Stimulated activated naive CD8-positive, alpha-beta T cell treated with anti-CD3 and anti-CD28 coated beads, Interleukin-15, Interleukin-2, amounts not matched to agents 100 ng/mL and 50 ng/mL, for 24 hours (primary cell): ENCODE measurements at regions not wholly inside any gene's neighbourhood (a gene's known extent, or its start where the extent isn't known, plus 50 kb on each side); places are given as distances from the start of the nearest gene placed in this dataset.
"Not testable (repeated sequence)": the region's sequence is repeated elsewhere in the genome, so short reads cannot be mapped to it uniquely, and the experiment has no call there.

Experiments used
- H3K27ac Mint-ChIP-seq: one replicate; pipeline ENCODE4 v1.8.0; 2021; ENCODE audit warnings: mild to moderate bottlenecking, mixed read lengths
- H3K27me3 Mint-ChIP-seq: one replicate; pipeline ENCODE4 v1.8.0; 2021; ENCODE audit warnings: mixed read lengths
- H3K36me3 Mint-ChIP-seq: one replicate; pipeline ENCODE4 v1.8.0; 2021; ENCODE audit warnings: low read depth, mixed read lengths
- H3K4me1 Mint-ChIP-seq: one replicate; pipeline ENCODE4 v1.8.0; 2021; ENCODE audit warnings: low read depth, mixed read lengths
- H3K4me3 Mint-ChIP-seq: one replicate; pipeline ENCODE4 v1.8.0; 2021; ENCODE audit warnings: mild to moderate bottlenecking, mixed read lengths
- H3K9me3 Mint-ChIP-seq: one replicate; pipeline ENCODE4 v1.8.0; 2021; ENCODE audit warnings: mixed read lengths

DNA sequence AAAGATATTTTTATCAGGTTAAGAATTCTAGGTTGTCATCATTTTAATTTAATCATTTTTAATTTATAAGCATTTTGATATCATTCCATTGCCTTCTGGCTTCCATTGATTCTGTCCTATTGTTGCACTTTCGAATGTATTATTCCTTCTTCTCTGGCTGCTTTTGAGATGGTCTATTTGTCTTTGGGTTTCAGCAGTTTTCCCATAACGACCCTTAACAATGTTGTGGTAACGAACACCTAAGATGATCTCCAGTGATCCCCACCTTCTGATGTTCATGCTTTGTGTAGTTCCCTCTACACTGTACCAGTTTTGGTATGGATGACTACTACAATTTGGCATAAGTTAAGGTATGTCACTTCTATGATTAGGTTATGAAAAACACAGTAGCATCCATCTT lies 59.9 kb downstream of the MINAR1 start:
- Mint-ChIP-seq H3K36me3 (no peaks in the 10 kb centered on the region), H3K27me3 (peaks cover 22% of the 10 kb centered on the region), H3K27ac (no peak overlapping the region), H3K4me1 (no peaks in the 10 kb centered on the region), H3K4me3 (no peak overlapping the region), H3K9me3 (no peaks in the 10 kb centered on the region)

GRCh38 chr15:79494384-79494909 lies 62.3 kb downstream of the MINAR1 start:
- H3K4me1 Mint-ChIP-seq = no peaks in the 10 kb centered on the region
- no peak overlapping the region for H3K4me3 Mint-ChIP-seq
- H3K9me3 Mint-ChIP-seq = no peaks in the 10 kb centered on the region
- H3K27ac Mint-ChIP-seq = no peak overlapping the region
- H3K27me3 Mint-ChIP-seq = peaks cover 29% of the 10 kb centered on the region
- H3K36me3 Mint-ChIP-seq = no peaks in the 10 kb centered on the region

DNA sequence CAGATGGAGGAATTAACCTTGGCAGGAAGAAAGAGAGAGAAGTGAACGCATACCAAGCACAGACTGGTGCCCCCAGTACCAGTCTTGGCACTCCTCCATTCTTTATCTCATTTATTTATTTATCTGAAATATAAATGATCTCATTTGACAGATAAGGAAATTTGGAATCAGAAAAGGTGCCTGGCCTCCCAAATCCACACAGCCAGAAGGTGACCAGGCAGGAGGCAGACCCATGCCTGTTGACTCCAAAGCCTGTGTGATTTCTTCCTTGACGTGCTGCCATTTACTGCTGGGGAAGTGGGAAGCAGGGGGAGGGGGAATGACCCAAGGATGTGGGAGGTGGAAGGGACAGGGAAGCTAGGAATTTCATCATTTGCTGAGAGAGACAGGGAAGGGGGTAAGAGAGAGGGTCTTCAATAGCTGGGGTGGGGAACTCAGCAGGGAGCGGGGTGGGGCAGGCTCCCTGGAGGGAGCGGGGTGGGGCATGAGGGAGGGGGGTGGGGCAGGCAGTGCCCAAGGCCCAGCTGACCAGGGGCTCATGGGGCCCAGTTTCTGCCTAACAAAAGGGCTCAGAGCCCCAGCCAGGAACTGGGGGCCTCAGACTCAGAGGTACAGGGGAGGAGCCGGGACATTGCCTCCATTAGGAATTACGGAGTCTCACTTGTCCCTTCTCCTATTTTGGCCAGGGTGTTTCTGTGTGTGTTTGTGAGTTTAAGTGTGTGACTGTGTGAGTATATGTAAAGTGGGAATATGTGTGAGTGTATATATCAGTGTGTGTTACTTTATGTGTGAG lies 63.0 kb downstream of the MINAR1 start:
- Mint-ChIP-seq H3K9me3 (no peaks in the 10 kb centered on the region), H3K4me3 (no peak overlapping the region), H3K27me3 (peaks cover 29% of the 10 kb centered on the region), H3K4me1 (no peaks in the 10 kb centered on the region), H3K36me3 (no peaks in the 10 kb centered on the region), H3K27ac (no peak overlapping the region)

- H3K9me3 Mint-ChIP-seq = no peaks in the 10 kb centered on the region
- peaks cover 29% of the 10 kb centered on the region for H3K27me3 Mint-ChIP-seq
- H3K4me1 Mint-ChIP-seq = no peaks in the 10 kb centered on the region
- no peak overlapping the region for H3K4me3 Mint-ChIP-seq
- no peak overlapping the region for H3K27ac Mint-ChIP-seq
- H3K36me3 Mint-ChIP-seq = no peaks in the 10 kb centered on the region
Measured at GRCh38 chr15:79495775-79496174, 63.6 kb downstream of the MINAR1 start.

DNA sequence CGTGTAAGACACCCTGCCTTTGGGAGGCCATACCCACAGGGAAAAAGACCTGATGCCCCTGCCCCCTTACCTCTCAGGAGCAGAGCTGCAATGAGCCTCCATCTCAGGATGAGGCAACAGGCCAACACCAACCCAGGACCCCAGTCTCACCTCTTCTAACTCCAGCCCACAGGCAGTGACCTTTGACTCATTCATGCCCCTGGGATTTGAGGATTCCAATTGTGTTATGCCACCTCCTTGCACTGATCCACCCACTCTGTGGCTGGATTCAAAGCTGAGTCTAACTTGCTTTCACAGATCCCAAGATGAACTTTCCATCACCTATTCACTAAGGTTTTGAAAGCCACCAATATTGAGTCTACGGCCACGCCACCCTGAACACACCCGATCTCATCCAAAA lies 64.7 kb downstream of the MINAR1 start:
- Mint-ChIP-seq H3K27ac (no peak overlapping the region), H3K36me3 (no peaks in the 10 kb centered on the region), H3K27me3 (peaks cover 28% of the 10 kb centered on the region), H3K4me1 (no peaks in the 10 kb centered on the region), H3K4me3 (no peak overlapping the region), H3K9me3 (no peaks in the 10 kb centered on the region)

GRCh38 chr15:79501086-79501485 lies 69.0 kb downstream of the MINAR1 start:
- Mint-ChIP-seq H3K9me3 (no peaks in the 10 kb centered on the region), H3K27ac (no peak overlapping the region)

GRCh38 chr15:79505956-79506355 lies 73.8 kb downstream of the MINAR1 start:
- Mint-ChIP-seq H3K4me1 (no peaks in the 10 kb centered on the region), H3K27ac (no peak overlapping the region), H3K36me3 (no peaks in the 10 kb centered on the region), H3K27me3 (no peaks in the 10 kb centered on the region), H3K4me3 (no peak overlapping the region), H3K9me3 (no peaks in the 10 kb centered on the region)

More at GRCh38 chr15:79501086-79501485, 69.0 kb downstream of the MINAR1 start:
- H3K36me3 Mint-ChIP-seq = no peaks in the 10 kb centered on the region
- H3K27me3 Mint-ChIP-seq = peaks cover 9% of the 10 kb centered on the region
- H3K4me3 Mint-ChIP-seq = no peak overlapping the region
- no peaks in the 10 kb centered on the region for H3K4me1 Mint-ChIP-seq

GRCh38 chr15:79512844-79513243 lies 80.7 kb downstream of the MINAR1 start:
- H3K9me3 Mint-ChIP-seq, H3K4me1 Mint-ChIP-seq, H3K27ac Mint-ChIP-seq, H3K36me3 Mint-ChIP-seq, H3K27me3 Mint-ChIP-seq, H3K4me3 Mint-ChIP-seq: not testable (repeated sequence)

DNA sequence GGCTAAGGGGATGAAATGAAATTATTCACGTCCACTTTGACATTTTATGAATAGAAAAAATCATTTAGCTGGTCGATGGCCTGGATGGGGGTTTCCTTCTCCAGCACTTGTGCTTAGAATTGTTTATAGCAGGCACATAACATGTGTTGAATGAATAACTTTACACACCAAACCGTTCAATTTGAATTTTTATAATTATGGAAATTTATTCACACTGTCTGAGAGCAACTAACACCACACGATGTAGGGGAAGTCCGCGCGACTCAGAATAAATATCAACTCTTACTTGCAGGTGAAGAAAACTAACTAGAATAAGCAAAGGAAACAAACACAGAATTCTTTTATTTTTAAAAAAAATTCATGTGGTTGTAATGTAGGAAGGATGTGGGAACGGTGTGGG lies 81.3 kb downstream of the MINAR1 start:
- no peak overlapping the region for H3K4me3 Mint-ChIP-seq
- H3K9me3 Mint-ChIP-seq = no peaks in the 10 kb centered on the region
- H3K4me1 Mint-ChIP-seq = no peaks in the 10 kb centered on the region
- peaks cover 4% of the 10 kb centered on the region for H3K27me3 Mint-ChIP-seq
- H3K36me3 Mint-ChIP-seq = no peaks in the 10 kb centered on the region
- no peak overlapping the region for H3K27ac Mint-ChIP-seq

- H3K4me3 Mint-ChIP-seq = no peak overlapping the region
- no peak overlapping the region for H3K27ac Mint-ChIP-seq
- H3K27me3 Mint-ChIP-seq = peaks cover 4% of the 10 kb centered on the region
- H3K36me3 Mint-ChIP-seq = no peaks in the 10 kb centered on the region
- H3K9me3 Mint-ChIP-seq = no peaks in the 10 kb centered on the region
- no peaks in the 10 kb centered on the region for H3K4me1 Mint-ChIP-seq
Measured at GRCh38 chr15:79513940-79514339, 81.8 kb downstream of the MINAR1 start.

GRCh38 chr15:79515300-79516027 lies 83.3 kb downstream of the MINAR1 start:
- Mint-ChIP-seq H3K27me3 (peaks cover 4% of the 10 kb centered on the region), H3K4me3 (no peak overlapping the region), H3K4me1 (no peaks in the 10 kb centered on the region), H3K36me3 (no peaks in the 10 kb centered on the region), H3K27ac (no peak overlapping the region), H3K9me3 (no peaks in the 10 kb centered on the region)

DNA sequence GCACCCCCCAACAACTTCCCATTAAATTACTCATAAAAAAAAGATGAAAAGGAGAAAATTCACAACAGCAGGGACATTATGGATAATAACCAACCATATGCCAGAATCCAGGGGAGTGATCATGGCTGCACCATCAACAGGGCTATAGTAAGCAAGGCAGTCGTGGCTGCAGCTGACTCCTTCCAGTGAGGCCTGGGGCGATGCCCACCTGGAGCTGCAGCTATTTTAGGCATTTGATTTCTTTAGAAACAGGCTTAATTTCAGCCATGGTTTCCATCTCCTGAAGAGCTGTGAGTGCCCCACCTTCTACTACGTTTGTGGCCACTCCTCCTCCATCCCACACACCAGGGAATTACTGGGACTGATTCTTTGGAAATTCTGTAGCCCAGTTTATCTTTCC lies 84.0 kb downstream of the MINAR1 start:
- no peak overlapping the region for H3K4me3 Mint-ChIP-seq
- H3K9me3 Mint-ChIP-seq = no peaks in the 10 kb centered on the region
- H3K36me3 Mint-ChIP-seq = no peaks in the 10 kb centered on the region
- no peaks in the 10 kb centered on the region for H3K4me1 Mint-ChIP-seq
- H3K27ac Mint-ChIP-seq = no peak overlapping the region
- H3K27me3 Mint-ChIP-seq = peaks cover 4% of the 10 kb centered on the region

GRCh38 chr15:79516646-79517045 lies 84.5 kb downstream of the MINAR1 start:
- Mint-ChIP-seq H3K4me3 (no peak overlapping the region), H3K9me3 (no peaks in the 10 kb centered on the region), H3K27me3 (peaks cover 4% of the 10 kb centered on the region), H3K4me1 (no peaks in the 10 kb centered on the region), H3K36me3 (no peaks in the 10 kb centered on the region), H3K27ac (no peak overlapping the region)

GRCh38 chr15:79519628-79520027 lies 87.5 kb downstream of the MINAR1 start:
- H3K9me3 Mint-ChIP-seq = no peaks in the 10 kb centered on the region
- peaks cover 4% of the 10 kb centered on the region for H3K27me3 Mint-ChIP-seq
- H3K4me3 Mint-ChIP-seq = no peak overlapping the region

GRCh38 chr15:79520654-79521053 lies 88.5 kb downstream of the MINAR1 start:
- Mint-ChIP-seq H3K4me3 (no peak overlapping the region), H3K4me1 (no peaks in the 10 kb centered on the region), H3K36me3 (no peaks in the 10 kb centered on the region), H3K27me3 (peaks cover 4% of the 10 kb centered on the region), H3K9me3 (no peaks in the 10 kb centered on the region), H3K27ac (no peak overlapping the region)

More at GRCh38 chr15:79519628-79520027, 87.5 kb downstream of the MINAR1 start:
- Mint-ChIP-seq H3K4me1 (no peaks in the 10 kb centered on the region), H3K36me3 (no peaks in the 10 kb centered on the region), H3K27ac (no peak overlapping the region)
